ENCODE measurements at regions not wholly inside any gene's neighbourhood (a gene's known extent, or its start where the extent isn't known, plus 50 kb on each side); places are given as distances from the start of the nearest gene placed in this dataset.

DNA sequence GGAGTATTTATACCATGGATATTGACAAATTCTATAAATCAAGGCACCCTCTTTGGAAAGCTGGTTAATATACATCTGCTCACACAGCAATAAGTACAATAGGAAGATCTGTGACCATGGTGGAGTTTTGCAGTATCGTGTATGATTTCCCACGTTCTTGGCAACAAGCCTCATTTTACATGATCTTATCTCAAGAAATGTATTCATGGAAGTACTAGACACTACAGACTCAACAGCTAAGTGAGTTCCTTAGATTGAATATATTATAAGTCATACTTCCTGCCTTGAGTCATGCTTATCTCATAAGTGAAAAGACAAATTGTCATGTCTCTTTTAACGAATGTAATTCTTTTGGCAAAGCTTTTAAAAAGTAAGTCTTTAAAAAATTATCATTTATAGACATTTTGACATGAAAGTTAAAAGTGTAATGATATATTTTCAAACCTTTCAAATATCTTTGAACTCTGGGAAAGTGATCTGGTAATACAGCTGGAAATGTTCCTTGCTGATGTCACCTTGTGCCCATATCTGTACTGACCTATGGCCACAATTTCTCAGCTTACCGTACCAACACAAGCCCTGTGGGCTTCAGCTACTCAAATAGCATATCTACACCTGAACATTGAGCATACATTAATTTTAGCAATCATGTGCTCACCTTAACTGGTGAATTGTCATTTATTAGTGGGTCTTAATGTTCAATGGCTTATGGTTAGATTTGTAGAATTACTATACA lies 130.3 kb upstream of the TMC3 start:
- no peak for TF ChIP-seq CTCF (conservative IDR thresholded peaks at IDR 0.05)

DNA sequence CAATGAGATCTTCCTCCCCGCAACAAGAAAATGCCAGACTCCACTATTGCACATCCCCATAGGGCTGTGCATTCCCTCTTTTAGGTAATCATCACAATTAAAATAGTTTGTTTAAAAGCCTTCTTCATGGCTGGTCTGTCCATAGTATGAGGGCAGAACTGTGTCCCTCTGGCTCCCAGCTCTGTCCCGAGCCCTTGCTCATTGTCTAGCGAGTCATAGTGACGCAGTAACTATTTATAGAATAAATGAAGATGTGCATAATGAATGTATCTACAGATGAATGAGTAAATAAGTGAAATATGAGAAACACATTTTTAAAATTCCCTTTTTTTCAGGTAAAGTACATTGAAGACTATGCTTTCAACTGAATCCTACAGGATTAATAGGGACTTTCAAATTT lies 128.4 kb upstream of the TMC3 start:
- no peak overlapping the region for H3K27ac ChIP-seq
- no peak for TF ChIP-seq CTCF (conservative IDR thresholded peaks at IDR 0.05)

More for the DNA sequence above, 130.3 kb upstream of the TMC3 start:
- H3K27ac ChIP-seq: no peak overlapping the region

- TF ChIP-seq CTCF (conservative IDR thresholded peaks at IDR 0.05): no peak
- H3K27ac ChIP-seq: no peak overlapping the region
These were observed 126.1 kb upstream of the TMC3 start for GRCh38 chr15:81500081-81500480.

DNA sequence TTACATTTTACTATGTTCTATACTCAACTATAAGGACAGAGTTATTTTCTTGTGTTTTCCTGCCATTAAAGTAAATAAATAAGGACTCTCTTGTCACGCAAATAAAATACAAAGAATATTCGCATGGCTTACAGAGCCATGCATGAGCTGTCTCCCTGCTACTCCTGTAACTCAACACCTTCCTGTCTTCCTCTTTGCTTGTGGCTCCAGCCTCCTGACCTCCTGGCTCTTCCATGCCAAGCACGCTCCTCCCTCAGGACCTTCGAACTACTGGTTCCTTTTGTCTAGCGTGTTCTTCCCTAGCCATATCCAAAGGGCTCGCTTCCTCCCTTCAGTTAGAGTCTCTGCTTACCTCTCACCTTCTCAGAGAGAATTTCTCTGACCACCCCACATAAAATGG lies 124.3 kb upstream of the TMC3 start:
- no peak overlapping the region for H3K27ac ChIP-seq
- no peak for TF ChIP-seq CTCF (conservative IDR thresholded peaks at IDR 0.05)

DNA sequence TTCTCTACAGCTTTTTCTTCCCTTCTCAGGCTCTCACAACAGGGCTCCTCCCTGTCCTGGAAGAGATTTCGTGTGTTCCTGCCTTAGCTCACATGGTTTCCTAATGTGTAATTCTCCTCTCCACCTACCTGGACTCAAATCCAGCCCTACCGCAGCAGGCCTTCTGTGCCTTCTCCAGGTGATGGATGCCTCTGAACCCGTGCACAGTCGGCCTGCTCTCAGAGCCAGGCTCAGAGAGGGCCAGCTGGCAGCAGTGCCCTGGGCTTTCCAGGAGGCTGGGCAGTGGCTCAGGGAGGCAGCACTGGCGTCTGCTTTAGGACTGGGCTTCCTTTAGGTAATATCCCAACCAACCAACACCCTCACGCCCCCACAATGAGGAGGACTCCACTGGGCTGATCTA lies 123.2 kb upstream of the TMC3 start:
- no peak overlapping the region for H3K27ac ChIP-seq
- no peak for TF ChIP-seq CTCF (conservative IDR thresholded peaks at IDR 0.05)

GRCh38 chr15:81495780-81496467 lies 121.9 kb upstream of the TMC3 start:
- TF ChIP-seq CTCF (conservative IDR thresholded peaks at IDR 0.05): no peak

GRCh38 chr15:81492969-81493645 lies 119.1 kb upstream of the TMC3 start:
- TF ChIP-seq CTCF (conservative IDR thresholded peaks at IDR 0.05): no peak

More at GRCh38 chr15:81495780-81496467, 121.9 kb upstream of the TMC3 start:
- no peak overlapping the region for H3K27ac ChIP-seq

More at GRCh38 chr15:81492969-81493645, 119.1 kb upstream of the TMC3 start:
- no peak overlapping the region for H3K27ac ChIP-seq
